Esophagus mucosa (tissue), 1 donor: ENCODE measurements at regions not wholly inside any gene's neighbourhood (a gene's known extent, or its start where the extent isn't known, plus 50 kb on each side); places are given as distances from the start of the nearest gene placed in this dataset.
"Not testable (repeated sequence)": the region's sequence is repeated elsewhere in the genome, so short reads cannot be mapped to it uniquely, and the experiment has no call there.

Experiments
- ATAC-seq: fragments of 200-7000 bp; cut with Tn5 transposase; one replicate; pipeline ENCODE4 v1.9.1; 2020
- donor health status: DM: yes; HTN: yes; CAD: no.

DNA sequence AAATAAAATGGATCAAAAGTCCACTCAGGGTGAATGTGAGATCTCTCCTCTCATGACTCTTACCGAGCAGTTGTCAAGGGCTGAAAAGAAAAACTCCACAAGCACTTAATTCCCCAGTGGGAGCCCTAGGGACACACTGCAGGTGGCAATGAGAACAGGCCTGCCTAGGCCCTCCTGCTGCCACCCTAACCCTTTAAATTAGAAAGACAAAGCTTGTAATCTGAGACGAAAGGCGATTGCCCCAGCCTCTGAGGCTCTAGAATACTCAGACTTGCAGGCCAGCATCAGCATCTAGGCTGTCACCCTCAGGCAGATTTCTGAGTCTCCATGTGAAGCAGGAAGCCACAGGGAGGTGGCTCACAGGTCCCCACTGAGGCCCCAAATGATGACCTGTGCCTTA, 457.0 kb upstream of the MYT1L start:
- ATAC-seq: no peak

DNA sequence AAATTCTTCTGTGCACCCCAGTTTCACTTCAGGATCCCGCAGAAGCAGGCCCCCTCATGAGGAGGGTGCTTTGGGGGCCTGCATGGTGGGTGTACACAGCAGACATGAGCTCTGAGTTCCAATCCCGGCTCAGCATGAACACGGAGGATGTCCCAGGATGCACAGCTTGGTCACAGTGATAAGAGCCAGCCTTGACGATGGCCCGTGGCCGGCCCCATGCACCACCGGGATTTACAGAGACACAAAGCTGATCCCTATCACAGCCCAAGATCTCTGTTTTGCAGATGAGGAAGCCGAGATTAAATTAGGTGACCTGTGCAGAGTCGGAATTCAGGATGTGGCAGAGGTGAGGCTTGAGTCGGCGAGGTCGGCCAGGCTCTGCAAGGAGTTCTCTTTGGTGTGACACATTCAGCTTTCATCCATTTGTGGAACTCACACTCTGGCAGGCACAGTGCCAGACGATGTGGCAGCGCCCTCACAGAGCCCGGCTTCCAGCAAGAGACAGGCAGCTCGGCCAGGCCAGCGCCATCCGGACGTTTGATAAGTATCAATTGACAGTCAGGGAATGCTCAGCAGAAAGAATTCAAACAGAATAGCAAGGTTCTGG, 456.3 kb upstream of the MYT1L start:
- ATAC-seq: no peak

GRCh38 chr2:2782007-2782406, 450.9 kb upstream of the MYT1L start:
- ATAC-seq: no peak

DNA sequence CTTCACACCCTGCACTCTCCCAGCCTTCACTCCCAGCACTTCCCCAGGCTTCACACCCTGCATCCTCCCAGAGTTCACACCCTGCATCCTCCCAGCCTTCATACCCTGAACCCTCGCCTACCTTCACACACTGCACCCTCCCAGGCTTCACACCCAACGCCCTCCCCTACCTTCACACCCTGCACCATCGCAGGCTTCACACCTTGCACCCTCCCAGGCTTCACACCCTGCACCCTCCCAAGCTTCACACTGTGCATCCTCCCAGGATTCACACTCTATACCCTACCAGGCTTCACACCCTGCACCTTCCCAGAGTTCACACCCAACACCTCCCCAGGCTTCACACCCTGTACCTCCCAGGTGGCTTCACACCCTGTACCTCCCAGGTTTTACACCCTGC, 448.7 kb upstream of the MYT1L start:
- no peak for ATAC-seq

GRCh38 chr2:2777876-2778275, 446.8 kb upstream of the MYT1L start:
- no peak for ATAC-seq

GRCh38 chr2:2777213-2777612, 446.1 kb upstream of the MYT1L start:
- no peak for ATAC-seq

GRCh38 chr2:2775018-2775417, 443.9 kb upstream of the MYT1L start:
- peak; percentile 60 for ATAC-seq

DNA sequence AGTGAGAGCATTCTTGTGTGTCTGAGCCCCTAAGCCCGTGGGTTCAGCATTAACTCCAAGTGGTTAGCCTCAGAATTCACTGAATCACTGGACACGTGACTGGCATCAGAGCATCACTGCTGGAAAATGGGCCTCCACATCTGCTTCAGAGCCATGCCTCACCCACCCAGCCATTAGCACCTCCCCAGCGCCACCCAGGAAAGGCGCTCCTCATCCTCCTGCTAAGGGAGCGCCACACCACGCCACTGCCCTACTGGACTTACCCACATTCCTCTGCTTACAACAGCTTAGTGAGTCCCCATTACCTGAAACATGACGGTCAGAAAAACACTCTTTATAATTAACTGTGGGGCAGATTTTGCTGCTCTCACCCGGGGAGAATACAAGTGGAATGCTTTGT, 442.6 kb upstream of the MYT1L start:
- no peak for ATAC-seq

- ATAC-seq: not testable (repeated sequence)
Observed at GRCh38 chr2:2773080-2773479, 442.0 kb upstream of the MYT1L start.

DNA sequence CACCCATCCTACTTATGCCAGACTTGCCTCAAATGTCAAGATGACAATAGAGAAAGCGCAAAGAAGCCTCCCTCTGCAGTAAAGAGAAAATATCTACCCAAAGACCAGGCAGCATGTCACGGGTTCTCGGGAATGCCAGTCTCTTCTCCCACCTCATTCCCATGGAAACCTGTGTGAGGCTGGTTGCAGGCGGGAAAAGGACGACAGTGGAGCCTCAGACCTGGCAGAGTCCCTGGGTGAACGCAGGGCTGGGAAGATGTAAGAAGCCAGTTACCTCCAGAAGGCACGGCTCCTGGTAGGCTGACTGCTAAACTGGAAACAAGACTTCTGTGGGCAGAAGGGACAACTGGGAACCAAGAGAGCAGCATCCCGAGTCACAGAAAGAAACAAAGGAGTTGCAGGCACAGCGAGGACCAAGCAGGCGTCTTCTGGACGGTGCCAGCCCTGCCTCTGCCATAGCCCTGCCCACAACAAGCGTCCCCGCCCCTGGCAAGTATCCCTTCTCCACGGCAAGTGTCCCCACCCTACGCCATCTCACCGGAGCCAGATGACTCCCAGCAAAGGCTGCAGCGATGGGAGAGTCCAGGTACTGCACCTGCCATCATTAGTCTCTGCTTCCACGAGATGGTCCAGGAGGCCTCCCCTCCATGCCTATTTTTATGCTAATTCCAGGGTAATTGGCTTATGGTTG, 440.8 kb upstream of the MYT1L start:
- no peak for ATAC-seq

DNA sequence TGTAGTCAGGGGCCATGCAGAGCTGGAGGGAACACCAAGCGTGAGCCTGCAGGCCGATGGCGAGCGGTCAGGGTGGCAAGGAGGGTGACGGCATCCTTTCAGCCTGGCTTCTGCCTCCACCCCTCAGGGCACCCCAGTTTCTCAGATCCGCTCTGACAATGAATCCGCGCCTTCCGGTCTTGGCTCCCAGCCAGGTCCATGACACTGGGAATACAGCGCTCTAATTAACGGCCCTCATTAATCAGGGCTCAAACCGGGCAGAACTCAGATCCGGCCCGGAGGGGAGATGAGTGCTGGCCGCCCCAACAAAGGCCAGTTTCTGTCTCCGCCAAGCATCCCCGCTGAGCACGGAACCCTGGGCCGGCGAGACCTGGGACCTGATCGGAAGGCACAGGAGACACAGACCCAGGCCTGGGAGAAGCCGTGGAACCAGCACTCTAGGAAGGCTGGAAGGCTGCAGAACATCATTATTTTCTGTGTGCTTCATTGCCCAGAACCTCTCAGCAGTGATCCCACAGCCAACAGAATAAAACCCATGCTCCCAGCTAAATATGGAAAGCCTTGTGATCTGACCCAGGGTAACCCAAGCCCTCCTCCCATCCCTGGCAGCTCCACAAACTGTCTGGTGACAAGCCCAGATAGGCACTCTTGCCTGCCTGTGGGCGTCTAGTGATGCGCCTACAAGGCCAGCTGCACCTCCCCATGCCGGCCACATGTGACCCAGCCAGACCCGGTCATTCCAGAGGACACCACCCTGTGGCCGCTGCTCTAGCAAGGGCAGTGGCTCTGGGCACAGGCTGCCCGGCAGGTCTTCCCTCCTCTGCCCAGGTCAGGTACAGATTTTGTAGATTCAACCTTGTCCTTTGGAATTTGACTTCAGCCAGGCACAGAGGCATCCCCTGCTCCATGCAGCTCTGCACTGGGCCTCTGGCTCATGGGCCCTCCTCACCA, 438.7 kb upstream of the MYT1L start:
- no peak for ATAC-seq

GRCh38 chr2:2768476-2768875, 437.4 kb upstream of the MYT1L start:
- no peak for ATAC-seq

DNA sequence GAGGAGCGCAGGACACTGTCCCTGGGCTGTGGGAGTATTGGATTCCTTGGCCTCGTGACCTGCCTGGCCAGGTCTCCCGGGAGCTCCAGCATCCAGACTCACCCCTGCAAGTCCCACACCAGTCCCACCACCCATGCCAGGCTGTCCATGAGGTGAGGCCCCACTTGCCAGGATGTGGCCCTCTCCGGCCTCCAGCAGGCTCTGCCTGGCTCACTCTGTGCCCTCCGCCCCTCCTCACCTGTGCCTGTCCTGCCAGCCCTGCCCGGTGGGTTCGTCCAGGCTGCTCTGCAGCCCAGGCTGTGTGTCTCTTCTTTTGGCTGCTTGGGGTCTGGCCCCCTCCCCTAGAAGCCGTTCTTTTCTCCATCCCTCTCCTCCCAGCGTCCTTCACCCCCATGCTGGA, 436.8 kb upstream of the MYT1L start:
- ATAC-seq: no peak

GRCh38 chr2:2765839-2766495, 434.9 kb upstream of the MYT1L start:
- no peak for ATAC-seq

- no peak for ATAC-seq
Observed at GRCh38 chr2:2765176-2765800, 434.2 kb upstream of the MYT1L start.

DNA sequence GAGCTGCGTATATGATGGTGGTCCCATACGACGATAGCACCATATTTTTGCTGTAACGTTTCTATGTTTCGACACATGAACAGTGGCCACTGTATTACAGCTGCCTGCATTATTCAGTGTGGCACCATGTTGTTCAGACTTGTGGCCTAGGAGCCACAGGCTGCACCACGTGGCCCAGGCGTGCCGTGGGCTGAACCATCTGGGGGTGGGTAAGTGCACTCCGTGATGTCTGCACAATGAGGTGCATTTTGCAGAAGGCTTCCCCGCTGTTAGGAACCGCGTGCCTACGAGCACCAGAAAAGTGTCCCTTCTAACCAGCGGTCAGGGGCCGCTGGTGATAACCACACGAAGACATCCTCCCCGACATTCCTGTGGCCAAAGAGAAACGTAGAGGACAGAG, 433.7 kb upstream of the MYT1L start:
- no peak for ATAC-seq

GRCh38 chr2:2764001-2764355, 432.9 kb upstream of the MYT1L start:
- ATAC-seq: no peak

DNA sequence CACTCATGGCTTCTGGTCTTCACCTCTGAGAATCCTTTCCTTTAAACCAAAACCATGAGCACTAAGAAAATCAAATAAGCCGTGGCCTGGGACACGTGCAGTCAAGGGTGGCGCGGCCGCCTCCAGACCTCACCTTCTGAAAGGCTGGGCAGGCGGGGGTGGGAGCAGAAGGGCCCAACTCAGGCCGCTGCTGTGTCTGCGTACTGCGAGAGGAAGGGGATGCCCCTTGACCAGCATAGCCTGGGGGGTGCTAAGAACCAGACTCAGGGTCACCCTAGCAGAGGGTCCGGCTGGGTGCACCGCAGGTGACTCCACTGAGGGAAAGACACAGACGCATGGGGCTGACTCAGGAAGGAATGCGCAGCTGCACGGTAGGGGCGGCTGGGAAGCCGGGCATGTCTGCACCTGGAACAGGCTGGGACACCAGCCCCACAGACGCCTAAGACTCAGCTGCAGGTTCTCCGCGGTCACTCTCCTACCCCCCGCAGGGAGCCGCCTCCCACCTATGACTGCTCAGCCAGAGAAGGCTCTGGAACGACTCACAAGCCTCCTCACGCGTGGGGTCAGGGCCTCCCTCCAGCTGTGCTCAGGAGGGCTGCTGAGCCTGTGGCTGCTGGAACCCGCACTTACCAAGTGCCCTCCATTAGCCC, 432.4 kb upstream of the MYT1L start:
- ATAC-seq: peak; percentile 73

DNA sequence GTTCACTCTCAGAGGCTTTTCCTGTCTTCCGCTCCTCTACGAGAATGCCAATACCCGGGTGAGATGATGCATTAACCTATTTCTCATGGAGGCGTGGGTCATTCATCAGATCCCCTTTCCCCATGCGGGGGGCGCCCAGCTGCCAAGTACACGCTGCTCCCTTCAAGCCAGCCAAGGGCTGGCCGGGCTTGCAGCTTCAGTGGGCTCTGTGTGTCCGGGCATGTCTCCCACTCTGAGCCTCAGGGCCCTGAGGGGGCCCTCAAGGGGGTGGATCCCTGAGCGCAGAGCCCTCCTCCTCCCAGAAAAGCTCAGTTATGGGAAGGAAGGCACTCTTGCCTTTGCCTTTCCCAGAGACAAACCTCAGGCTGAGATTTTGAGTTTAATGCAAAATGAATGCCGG, 431.8 kb upstream of the MYT1L start:
- peak; percentile 13 for ATAC-seq

GRCh38 chr2:2762166-2762908, 431.3 kb upstream of the MYT1L start:
- ATAC-seq: no peak

- no peak for ATAC-seq
Observed at GRCh38 chr2:2758793-2759367, 427.8 kb upstream of the MYT1L start.
